ENCODE measurements at regions not wholly inside any gene's neighbourhood (a gene's known extent, or its start where the extent isn't known, plus 50 kb on each side); places are given as distances from the start of the nearest gene placed in this dataset.

DNA sequence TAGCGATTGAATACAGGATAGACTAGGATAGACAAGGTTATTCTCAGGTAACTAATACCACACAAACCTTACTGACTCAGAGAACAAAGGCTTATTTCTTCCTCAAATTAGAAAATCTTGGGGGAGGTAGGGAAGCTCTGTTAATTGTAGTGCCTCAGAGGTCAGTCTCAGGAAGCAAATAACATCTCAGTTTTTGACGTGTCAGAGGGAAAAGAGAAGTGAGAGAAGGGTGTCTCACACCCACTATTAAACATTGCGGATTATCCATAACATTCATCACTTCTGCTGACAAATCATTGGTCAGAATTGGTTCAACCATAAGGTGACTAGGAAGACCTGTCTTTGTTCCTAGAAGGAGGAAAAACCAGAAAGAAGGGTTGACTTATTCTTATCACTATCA is 579.4 kb upstream of the MIR17HG start:
- TF ChIP-seq, protein P1, sequence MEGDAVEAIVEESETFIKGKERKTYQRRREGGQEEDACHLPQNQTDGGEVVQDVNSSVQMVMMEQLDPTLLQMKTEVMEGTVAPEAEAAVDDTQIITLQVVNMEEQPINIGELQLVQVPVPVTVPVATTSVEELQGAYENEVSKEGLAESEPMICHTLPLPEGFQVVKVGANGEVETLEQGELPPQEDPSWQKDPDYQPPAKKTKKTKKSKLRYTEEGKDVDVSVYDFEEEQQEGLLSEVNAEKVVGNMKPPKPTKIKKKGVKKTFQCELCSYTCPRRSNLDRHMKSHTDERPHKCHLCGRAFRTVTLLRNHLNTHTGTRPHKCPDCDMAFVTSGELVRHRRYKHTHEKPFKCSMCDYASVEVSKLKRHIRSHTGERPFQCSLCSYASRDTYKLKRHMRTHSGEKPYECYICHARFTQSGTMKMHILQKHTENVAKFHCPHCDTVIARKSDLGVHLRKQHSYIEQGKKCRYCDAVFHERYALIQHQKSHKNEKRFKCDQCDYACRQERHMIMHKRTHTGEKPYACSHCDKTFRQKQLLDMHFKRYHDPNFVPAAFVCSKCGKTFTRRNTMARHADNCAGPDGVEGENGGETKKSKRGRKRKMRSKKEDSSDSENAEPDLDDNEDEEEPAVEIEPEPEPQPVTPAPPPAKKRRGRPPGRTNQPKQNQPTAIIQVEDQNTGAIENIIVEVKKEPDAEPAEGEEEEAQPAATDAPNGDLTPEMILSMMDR (conservative IDR thresholded peaks at IDR 0.05) = no peak
- no peak for TF ChIP-seq EZH2 (IDR thresholded peaks at IDR 0.05; ENCODE audit: low read depth)
